C4-2B (cell line): ENCODE measurements at regions not wholly inside any gene's neighbourhood (a gene's known extent, or its start where the extent isn't known, plus 50 kb on each side); places are given as distances from the start of the nearest gene placed in this dataset.

ENCODE experiments used
- ZFX ChIP-seq: fragments of 450-650 bp; IDR thresholded peaks from 2 replicates; pipeline ENCODE4 v1.6.1; 2017
- TF ChIP-seq, protein P1 (sequence below): fragments of 450-650 bp; conservative IDR thresholded peaks from 2 replicates; pipeline ENCODE4 v1.5.1; 2017; ENCODE audit warnings: mild to moderate bottlenecking

DNA sequence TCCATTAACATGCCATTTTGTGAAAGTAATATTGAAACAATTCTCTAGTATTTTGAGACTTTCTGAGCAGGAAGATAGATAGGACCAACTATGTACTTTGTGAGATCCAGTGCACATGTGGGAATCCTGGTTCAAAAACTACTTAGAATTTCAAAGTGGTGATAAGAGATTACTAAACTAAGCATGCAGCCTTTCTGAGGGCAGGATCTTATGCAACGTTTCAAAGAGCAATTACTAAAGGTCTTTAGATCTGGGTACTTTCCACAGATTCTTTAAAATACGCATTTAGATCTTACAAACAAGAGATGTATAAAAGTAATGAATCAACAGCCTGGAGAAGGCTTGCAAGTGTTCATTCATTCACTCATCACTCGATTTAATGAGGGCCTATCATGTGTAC, 124.4 kb upstream of the TRIB2 start:
- TF ChIP-seq, protein P1, sequence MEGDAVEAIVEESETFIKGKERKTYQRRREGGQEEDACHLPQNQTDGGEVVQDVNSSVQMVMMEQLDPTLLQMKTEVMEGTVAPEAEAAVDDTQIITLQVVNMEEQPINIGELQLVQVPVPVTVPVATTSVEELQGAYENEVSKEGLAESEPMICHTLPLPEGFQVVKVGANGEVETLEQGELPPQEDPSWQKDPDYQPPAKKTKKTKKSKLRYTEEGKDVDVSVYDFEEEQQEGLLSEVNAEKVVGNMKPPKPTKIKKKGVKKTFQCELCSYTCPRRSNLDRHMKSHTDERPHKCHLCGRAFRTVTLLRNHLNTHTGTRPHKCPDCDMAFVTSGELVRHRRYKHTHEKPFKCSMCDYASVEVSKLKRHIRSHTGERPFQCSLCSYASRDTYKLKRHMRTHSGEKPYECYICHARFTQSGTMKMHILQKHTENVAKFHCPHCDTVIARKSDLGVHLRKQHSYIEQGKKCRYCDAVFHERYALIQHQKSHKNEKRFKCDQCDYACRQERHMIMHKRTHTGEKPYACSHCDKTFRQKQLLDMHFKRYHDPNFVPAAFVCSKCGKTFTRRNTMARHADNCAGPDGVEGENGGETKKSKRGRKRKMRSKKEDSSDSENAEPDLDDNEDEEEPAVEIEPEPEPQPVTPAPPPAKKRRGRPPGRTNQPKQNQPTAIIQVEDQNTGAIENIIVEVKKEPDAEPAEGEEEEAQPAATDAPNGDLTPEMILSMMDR: no peak
- no peak for TF ChIP-seq ZFX
